A549 (cell line): ENCODE measurements at regions not wholly inside any gene's neighbourhood (a gene's known extent, or its start where the extent isn't known, plus 50 kb on each side); places are given as distances from the start of the nearest gene placed in this dataset.

Experiments
- ATAC-seq, 2 experiments: fragments of 200-7000 bp in 1 of 2; fragments of >200 bp in 1 of 2; cut with Nextera tagmentation in 1 of 2; cut with Tn5 transposase in 1 of 2; 3 replicates each; pipeline versions ENCODE4 v1.8.0 to v1.9.1; 2018 to 2020; ENCODE audit warnings: mild to moderate bottlenecking in 1 of 2, moderate library complexity in 1 of 2
- CTCF ChIA-PET: fragments of 300-600 bp; sonication (Branson Sonifier 250); formaldehyde crosslinking; extraction: SDS; loops from one replicate; lab custom pipeline; 2021; ENCODE audit warnings: antibody characterized with exemption, inconsistent platforms; lab: Yijun Ruan, JAX
- POLR2A ChIA-PET: fragments of 350-600 bp; formaldehyde crosslinking; extraction: SDS; loops from one replicate; lab custom pipeline; 2021; ENCODE audit warnings: antibody characterized with exemption, inconsistent platforms; lab: Yijun Ruan, JAX
- DNase-seq, 2 experiments: peaks; one replicate each; pipeline versions ENCODE4 v3.0.0 to v3.0.0-alpha.2; 2011 to 2016; ENCODE audit warnings: low read depth in 1 of 2, low spot score in 1 of 2
- FAIRE-seq: peaks from 2 replicates; lab custom pipeline; 2011; peaks lifted over from hg19 to GRCh38; lab: Jason Lieb, UNC
- H3K27ac ChIP-seq, 2 experiments: fragments of >200 bp; sonication (Bioruptor Twin); formaldehyde crosslinking; 3 replicates each; pipeline ENCODE4 v1.5.1; 2016 to 2017
- H3K4me1 ChIP-seq: fragments of >200 bp; sonication (Bioruptor Twin); formaldehyde crosslinking; 3 replicates; pipeline ENCODE4 v1.6.1; 2016
- H3K4me2 ChIP-seq: fragments of >200 bp; sonication (Bioruptor Twin); formaldehyde crosslinking; 3 replicates; pipeline ENCODE4 v1.6.1; 2016
- H3K4me3 ChIP-seq: fragments of >200 bp; sonication (Bioruptor Twin); formaldehyde crosslinking; 3 replicates; pipeline ENCODE4 v1.5.1; 2016
- H3K9me3 ChIP-seq: fragments of >200 bp; sonication (Bioruptor Twin); formaldehyde crosslinking; 3 replicates; pipeline ENCODE4 v1.6.1; 2016
- BHLHE40 ChIP-seq: IDR thresholded peaks from 2 replicates; pipeline ENCODE4 v1.6.1; 2012; ENCODE audit warnings: low read depth, low read length, inconsistent platforms
- CEBPB ChIP-seq, 2 experiments: fragments of >200 bp in 1 of 2; sonication (Bioruptor Twin) in 1 of 2; formaldehyde crosslinking in 1 of 2; IDR thresholded peaks; 2 replicates each; pipeline ENCODE4 v1.6.1; 2012 to 2016
- EHF ChIP-seq: fragments of 250-450 bp; sonication (Bioruptor Pico); IDR thresholded peaks from 2 replicates; pipeline ENCODE4 v1.5.0; 2020; ENCODE audit warnings: mild to moderate bottlenecking
- EHMT2 ChIP-seq: fragments of 200-600 bp; sonication (generic); IDR thresholded peaks from 2 replicates; pipeline ENCODE4 v1.6.1; 2016; ENCODE audit warnings: antibody characterized with exemption, low read depth, mild to moderate bottlenecking, moderate library complexity
- FOSB ChIP-seq: fragments of 250-450 bp; sonication (Bioruptor Pico); IDR thresholded peaks from 2 replicates; pipeline ENCODE4 v1.5.0; 2020; ENCODE audit warnings: mild to moderate bottlenecking, moderate library complexity
- GATA3 ChIP-seq: IDR thresholded peaks from 2 replicates; pipeline ENCODE4 v1.6.1; 2012; ENCODE audit warnings: borderline replicate concordance
- HOXA7 ChIP-seq: fragments of 250-450 bp; sonication (Bioruptor Pico); IDR thresholded peaks from 2 replicates; pipeline ENCODE4 v1.5.0; 2020; ENCODE audit warnings: mild to moderate bottlenecking, moderate library complexity
- HOXB5 ChIP-seq: fragments of 250-450 bp; sonication (Bioruptor Pico); IDR thresholded peaks from 2 replicates; pipeline ENCODE4 v1.5.0; 2020; ENCODE audit warnings: mild to moderate bottlenecking, moderate library complexity
- KDM1A ChIP-seq: fragments of 200-600 bp; sonication (generic); IDR thresholded peaks from 2 replicates; pipeline ENCODE4 v1.6.1; 2016; ENCODE audit warnings: low read depth, mild to moderate bottlenecking
- KDM5A ChIP-seq: fragments of 200-600 bp; sonication (generic); IDR thresholded peaks from 2 replicates; pipeline ENCODE4 v1.6.1; 2016; ENCODE audit warnings: antibody characterized with exemption, mild to moderate bottlenecking
- MAFK ChIP-seq: fragments of 450-650 bp; IDR thresholded peaks from 2 replicates; pipeline ENCODE4 v1.6.1; 2014; ENCODE audit not compliant: partially characterized antibody
- NPAS2 ChIP-seq: fragments of 250-450 bp; sonication (Bioruptor Pico); IDR thresholded peaks from 2 replicates; pipeline ENCODE4 v1.8.0; 2022; ENCODE audit warnings: mild to moderate bottlenecking, moderate library complexity, borderline replicate concordance
- PHF8 ChIP-seq: fragments of 200-600 bp; sonication (generic); IDR thresholded peaks from 2 replicates; pipeline ENCODE4 v1.6.1; 2016; ENCODE audit warnings: low read depth, mild to moderate bottlenecking, antibody characterized with exemption, moderate library complexity, borderline replicate concordance
- RARB ChIP-seq: fragments of 250-450 bp; sonication (Bioruptor Pico); IDR thresholded peaks from 2 replicates; pipeline ENCODE4 v1.8.0; 2021; ENCODE audit warnings: mild to moderate bottlenecking, moderate library complexity
- SREBF2 ChIP-seq: fragments of 450-650 bp; IDR thresholded peaks from 2 replicates; pipeline ENCODE4 v1.6.1; 2014; ENCODE audit warnings: mild to moderate bottlenecking, moderate library complexity
- TFCP2L1 ChIP-seq: fragments of 250-450 bp; sonication (Bioruptor Pico); IDR thresholded peaks from 2 replicates; pipeline ENCODE4 v1.5.0; 2021; ENCODE audit warnings: mild to moderate bottlenecking
- ZC3H11A ChIP-seq: fragments of 450-650 bp; IDR thresholded peaks from 2 replicates; pipeline ENCODE4 v1.6.1; 2014; ENCODE audit warnings: antibody characterized with exemption, mild to moderate bottlenecking
- ZNF302 ChIP-seq: fragments of 250-450 bp; sonication (Bioruptor Pico); IDR thresholded peaks from 2 replicates; pipeline ENCODE4 v1.9.0; 2021; ENCODE audit warnings: inconsistent platforms, mild to moderate bottlenecking, moderate library complexity
- ZSCAN20 ChIP-seq: fragments of 250-450 bp; sonication (Bioruptor Pico); IDR thresholded peaks from 2 replicates; pipeline ENCODE4 v1.8.0; 2022; ENCODE audit warnings: mild to moderate bottlenecking, moderate library complexity
- WGBS: methylation state at CpG from one replicate; pipeline ENCODE4 v1.1.6; 2017; ENCODE audit errors: missing lambda C conversion rate; 5-methylcytosine and 5-hydroxymethylcytosine counted together
- TF ChIP-seq, protein P1 (sequence below): fragments of 200-600 bp; sonication (generic); IDR thresholded peaks from 2 replicates; pipeline ENCODE4 v1.6.1; 2016; ENCODE audit warnings: antibody characterized with exemption, mild to moderate bottlenecking, moderate library complexity
- TF ChIP-seq, protein P2 (sequence below): IDR thresholded peaks from 2 replicates; pipeline ENCODE4 v1.6.1; 2012
- TF ChIP-seq, protein P3 (sequence below): IDR thresholded peaks from 2 replicates; pipeline ENCODE4 v1.6.1; 2012
- TF ChIP-seq, protein P4 (sequence below): fragments of >200 bp; sonication (Bioruptor Twin); formaldehyde crosslinking; IDR thresholded peaks from 3 replicates; pipeline ENCODE4 v1.5.1; 2016

DNA sequence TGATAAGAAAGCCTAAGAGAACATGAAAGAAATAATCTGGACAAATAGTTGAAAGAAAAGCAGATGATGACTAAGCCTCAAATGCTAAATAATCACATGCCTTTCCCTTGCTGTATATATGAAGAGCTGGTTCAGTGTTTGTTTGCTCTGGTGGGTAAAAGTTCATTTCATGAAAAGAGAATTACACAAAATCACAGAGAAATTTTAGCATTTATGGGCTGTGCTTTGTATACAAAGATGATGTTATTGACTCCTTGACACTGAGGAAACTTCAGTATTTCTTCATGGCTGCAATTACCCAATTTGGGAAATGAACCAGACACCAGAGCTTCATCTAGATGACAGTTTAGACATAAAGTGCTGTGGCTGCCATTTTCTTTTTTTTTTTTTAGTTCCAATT, 527.2 kb downstream of the NR2F1-AS1 start (continued):
- TF ChIP-seq, protein P1, sequence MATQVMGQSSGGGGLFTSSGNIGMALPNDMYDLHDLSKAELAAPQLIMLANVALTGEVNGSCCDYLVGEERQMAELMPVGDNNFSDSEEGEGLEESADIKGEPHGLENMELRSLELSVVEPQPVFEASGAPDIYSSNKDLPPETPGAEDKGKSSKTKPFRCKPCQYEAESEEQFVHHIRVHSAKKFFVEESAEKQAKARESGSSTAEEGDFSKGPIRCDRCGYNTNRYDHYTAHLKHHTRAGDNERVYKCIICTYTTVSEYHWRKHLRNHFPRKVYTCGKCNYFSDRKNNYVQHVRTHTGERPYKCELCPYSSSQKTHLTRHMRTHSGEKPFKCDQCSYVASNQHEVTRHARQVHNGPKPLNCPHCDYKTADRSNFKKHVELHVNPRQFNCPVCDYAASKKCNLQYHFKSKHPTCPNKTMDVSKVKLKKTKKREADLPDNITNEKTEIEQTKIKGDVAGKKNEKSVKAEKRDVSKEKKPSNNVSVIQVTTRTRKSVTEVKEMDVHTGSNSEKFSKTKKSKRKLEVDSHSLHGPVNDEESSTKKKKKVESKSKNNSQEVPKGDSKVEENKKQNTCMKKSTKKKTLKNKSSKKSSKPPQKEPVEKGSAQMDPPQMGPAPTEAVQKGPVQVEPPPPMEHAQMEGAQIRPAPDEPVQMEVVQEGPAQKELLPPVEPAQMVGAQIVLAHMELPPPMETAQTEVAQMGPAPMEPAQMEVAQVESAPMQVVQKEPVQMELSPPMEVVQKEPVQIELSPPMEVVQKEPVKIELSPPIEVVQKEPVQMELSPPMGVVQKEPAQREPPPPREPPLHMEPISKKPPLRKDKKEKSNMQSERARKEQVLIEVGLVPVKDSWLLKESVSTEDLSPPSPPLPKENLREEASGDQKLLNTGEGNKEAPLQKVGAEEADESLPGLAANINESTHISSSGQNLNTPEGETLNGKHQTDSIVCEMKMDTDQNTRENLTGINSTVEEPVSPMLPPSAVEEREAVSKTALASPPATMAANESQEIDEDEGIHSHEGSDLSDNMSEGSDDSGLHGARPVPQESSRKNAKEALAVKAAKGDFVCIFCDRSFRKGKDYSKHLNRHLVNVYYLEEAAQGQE: no peak
- TF ChIP-seq RARB (CRISPR knock-in tag) (no peak), ZSCAN20 (CRISPR knock-in tag) (no peak), HOXB5 (CRISPR knock-in tag) (no peak), NPAS2 (CRISPR knock-in tag) (no peak), EHMT2 (no peak), KDM5A (no peak), GATA3 (0 out of 2 replicates have a peak, but pooled peaks have one; percentile 28), CEBPB (IDR thresholded peaks at IDR 0.05) (peak; percentile 40 to 57; a peak in 2 of 4 replicates)
- TF ChIP-seq, protein P2, sequence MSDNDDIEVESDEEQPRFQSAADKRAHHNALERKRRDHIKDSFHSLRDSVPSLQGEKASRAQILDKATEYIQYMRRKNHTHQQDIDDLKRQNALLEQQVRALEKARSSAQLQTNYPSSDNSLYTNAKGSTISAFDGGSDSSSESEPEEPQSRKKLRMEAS: no peak
- TF ChIP-seq, protein P3, sequence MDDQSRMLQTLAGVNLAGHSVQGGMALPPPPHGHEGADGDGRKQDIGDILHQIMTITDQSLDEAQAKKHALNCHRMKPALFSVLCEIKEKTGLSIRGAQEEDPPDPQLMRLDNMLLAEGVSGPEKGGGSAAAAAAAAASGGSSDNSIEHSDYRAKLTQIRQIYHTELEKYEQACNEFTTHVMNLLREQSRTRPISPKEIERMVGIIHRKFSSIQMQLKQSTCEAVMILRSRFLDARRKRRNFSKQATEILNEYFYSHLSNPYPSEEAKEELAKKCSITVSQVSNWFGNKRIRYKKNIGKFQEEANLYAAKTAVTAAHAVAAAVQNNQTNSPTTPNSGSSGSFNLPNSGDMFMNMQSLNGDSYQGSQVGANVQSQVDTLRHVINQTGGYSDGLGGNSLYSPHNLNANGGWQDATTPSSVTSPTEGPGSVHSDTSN: no peak
- TF ChIP-seq, all 56 proteins: peak for 6

DNA sequence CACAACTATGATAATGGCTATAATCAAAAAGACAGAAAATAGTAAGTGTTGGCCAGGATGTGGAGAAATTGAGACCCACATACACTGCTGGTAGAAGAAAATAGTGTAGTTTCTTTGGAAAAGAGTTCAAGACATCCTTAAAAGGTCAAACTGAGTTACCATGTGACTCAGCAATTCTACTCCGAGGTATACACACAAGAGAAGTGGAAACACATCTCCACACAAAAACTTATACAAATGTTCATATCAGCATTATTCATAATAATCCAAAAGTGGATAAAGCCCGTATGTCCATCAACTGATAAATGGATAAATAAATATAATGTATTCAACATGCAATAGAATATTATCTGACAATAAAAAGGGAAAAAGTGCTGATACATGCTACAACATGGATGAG, 532.2 kb downstream of the NR2F1-AS1 start:
- FAIRE-seq (no peak), DNase-seq (no peak), ATAC-seq (no peak)
- Histone ChIP-seq H3K9me3 (no peaks in the 10 kb centered on the region), H3K4me3 (no peak overlapping the region), H3K4me1 (peaks cover 8% of the 10 kb centered on the region; the same call in 2 of the 3 replicates), H3K27ac (no peak overlapping the region), H3K4me2 (no peak overlapping the region)
- POLR2A ChIA-PET: no interaction called here
- TF ChIP-seq MAFK (peak; percentile 68), FOSB (no peak), BHLHE40 (no peak), EHF (CRISPR knock-in tag) (no peak), PHF8 (no peak)
- TF ChIP-seq, protein P3: no peak
- CTCF ChIA-PET: no interaction called here
- 82% methylated on average over 2 of the region's 2 CpGs for WGBS

DNA sequence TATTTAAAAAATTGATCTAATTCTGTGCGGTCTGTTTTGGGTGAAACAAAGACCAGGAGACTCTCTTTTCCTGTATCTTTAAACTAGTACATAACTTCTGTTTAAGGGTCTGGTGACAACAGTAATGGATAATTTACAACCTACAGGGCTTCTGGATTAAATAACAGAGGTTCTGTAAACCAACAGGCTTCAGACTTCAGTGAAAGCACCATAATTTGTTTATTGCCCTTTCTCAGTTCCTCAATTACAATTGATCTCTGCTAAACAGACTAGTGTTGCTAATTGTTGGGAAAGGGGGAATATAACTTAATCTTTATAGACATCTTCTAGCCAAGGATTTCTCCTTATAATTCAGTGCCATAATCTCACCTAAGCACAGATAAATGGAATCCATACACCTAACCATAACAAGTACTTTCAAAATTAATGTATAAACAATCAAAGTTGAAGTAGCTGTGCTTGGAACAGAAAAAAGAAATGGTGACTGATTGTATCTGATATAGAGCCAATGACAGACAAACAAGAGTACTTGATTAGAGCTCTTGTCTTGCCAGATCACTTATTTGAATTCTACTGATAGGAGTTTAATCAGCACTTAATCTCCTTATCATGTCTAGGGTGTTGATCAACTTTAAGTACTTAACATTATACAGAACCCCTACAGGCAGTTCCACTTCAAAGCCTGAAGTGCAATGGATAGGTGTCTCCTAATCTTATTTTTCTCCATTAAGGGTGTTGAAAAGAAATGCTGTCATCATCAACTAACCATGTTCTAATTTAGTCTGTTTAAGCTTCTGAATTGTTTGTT, 536.0 kb downstream of the NR2F1-AS1 start:
- Histone ChIP-seq H3K27ac (no peak overlapping the region), H3K4me2 (no peak overlapping the region), H3K9me3 (no peaks in the 10 kb centered on the region), H3K4me3 (no peak overlapping the region), H3K4me1 (no peaks in the 10 kb centered on the region)
- ATAC-seq: no peak
- no peak for DNase-seq
- ChIA-PET POLR2A (no interaction called here), CTCF (interaction anchor here (0.7 to 0.8 kb wide), 2 partner anchors 14 to 961 kb away, joined by 3 read pairs; no protein-coding TSS in a partner anchor)
- FAIRE-seq: no peak
- whole genome bisulfite sequencing: 94% methylated on average over 1 of the region's 1 CpG
- TF ChIP-seq ZNF302 (CRISPR knock-in tag) (no peak), KDM1A (no peak), GATA3 (no peak), EHMT2 (no peak), ZC3H11A (no peak), RARB (CRISPR knock-in tag) (no peak), SREBF2 (no peak), TFCP2L1 (CRISPR knock-in tag) (no peak), HOXA7 (CRISPR knock-in tag) (no peak)
- TF ChIP-seq, protein P4, sequence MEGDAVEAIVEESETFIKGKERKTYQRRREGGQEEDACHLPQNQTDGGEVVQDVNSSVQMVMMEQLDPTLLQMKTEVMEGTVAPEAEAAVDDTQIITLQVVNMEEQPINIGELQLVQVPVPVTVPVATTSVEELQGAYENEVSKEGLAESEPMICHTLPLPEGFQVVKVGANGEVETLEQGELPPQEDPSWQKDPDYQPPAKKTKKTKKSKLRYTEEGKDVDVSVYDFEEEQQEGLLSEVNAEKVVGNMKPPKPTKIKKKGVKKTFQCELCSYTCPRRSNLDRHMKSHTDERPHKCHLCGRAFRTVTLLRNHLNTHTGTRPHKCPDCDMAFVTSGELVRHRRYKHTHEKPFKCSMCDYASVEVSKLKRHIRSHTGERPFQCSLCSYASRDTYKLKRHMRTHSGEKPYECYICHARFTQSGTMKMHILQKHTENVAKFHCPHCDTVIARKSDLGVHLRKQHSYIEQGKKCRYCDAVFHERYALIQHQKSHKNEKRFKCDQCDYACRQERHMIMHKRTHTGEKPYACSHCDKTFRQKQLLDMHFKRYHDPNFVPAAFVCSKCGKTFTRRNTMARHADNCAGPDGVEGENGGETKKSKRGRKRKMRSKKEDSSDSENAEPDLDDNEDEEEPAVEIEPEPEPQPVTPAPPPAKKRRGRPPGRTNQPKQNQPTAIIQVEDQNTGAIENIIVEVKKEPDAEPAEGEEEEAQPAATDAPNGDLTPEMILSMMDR: no peak
- TF ChIP-seq, protein P1: no peak
